Neural cell (in vitro differentiated cells): ENCODE measurements at regions not wholly inside any gene's neighbourhood (a gene's known extent, or its start where the extent isn't known, plus 50 kb on each side); places are given as distances from the start of the nearest gene placed in this dataset.

Experiments used
- EZH2 ChIP-seq: fragments of 200-600, 300-800 bp; shearing (Covaris generic), sonication (generic); IDR thresholded peaks from 2 replicates; pipeline ENCODE4 v1.6.1; 2014; ENCODE audit warnings: antibody characterized with exemption, low read length, borderline replicate concordance, mild to moderate bottlenecking; ENCODE audit not compliant: insufficient read depth, poor library complexity, severe bottlenecking
- POLR2AphosphoS5 ChIP-seq: IDR thresholded peaks from 2 replicates; pipeline ENCODE4 v1.6.1; 2012
- SMC3 ChIP-seq: fragments of 450-650 bp; conservative IDR thresholded peaks from 2 replicates; pipeline ENCODE4 v1.6.1; 2014; ENCODE audit warnings: antibody characterized with exemption, mild to moderate bottlenecking, moderate library complexity; ENCODE audit not compliant: poor library complexity
- TAF1 ChIP-seq: IDR thresholded peaks from 2 replicates; pipeline ENCODE4 v1.6.1; 2012; ENCODE audit warnings: low read depth
- TF ChIP-seq, protein P1 (sequence below): fragments of 450-650 bp; IDR thresholded peaks from 2 replicates; pipeline ENCODE4 v1.5.1; 2014; ENCODE audit warnings: antibody characterized with exemption, mild to moderate bottlenecking, moderate library complexity; ENCODE audit not compliant: poor library complexity, severe bottlenecking
- TF ChIP-seq, protein P2 (sequence below): IDR thresholded peaks from 2 replicates; pipeline ENCODE4 v1.6.1; 2012; ENCODE audit warnings: borderline replicate concordance

DNA sequence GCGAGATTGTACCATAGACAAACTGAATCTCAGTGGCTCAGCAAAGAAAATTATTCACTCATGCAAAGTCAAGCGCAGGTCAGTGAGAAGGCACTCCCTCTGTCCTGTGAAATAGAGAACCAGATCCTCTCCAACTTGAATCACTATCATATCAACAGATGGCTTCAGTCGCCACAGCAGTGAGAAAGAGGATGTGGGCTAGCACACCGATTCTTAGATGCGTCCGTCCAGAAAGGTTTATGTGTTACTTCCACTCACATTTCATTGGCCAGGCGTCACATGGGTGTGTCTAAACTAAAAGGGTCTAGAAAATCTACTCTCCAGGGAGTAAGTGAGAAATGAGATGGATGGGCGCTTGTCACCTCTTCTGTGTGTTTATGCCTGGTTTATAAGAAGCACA is 141.6 kb upstream of the KBTBD8 start:
- TF ChIP-seq, protein P1, sequence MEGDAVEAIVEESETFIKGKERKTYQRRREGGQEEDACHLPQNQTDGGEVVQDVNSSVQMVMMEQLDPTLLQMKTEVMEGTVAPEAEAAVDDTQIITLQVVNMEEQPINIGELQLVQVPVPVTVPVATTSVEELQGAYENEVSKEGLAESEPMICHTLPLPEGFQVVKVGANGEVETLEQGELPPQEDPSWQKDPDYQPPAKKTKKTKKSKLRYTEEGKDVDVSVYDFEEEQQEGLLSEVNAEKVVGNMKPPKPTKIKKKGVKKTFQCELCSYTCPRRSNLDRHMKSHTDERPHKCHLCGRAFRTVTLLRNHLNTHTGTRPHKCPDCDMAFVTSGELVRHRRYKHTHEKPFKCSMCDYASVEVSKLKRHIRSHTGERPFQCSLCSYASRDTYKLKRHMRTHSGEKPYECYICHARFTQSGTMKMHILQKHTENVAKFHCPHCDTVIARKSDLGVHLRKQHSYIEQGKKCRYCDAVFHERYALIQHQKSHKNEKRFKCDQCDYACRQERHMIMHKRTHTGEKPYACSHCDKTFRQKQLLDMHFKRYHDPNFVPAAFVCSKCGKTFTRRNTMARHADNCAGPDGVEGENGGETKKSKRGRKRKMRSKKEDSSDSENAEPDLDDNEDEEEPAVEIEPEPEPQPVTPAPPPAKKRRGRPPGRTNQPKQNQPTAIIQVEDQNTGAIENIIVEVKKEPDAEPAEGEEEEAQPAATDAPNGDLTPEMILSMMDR, result no peak
- TF ChIP-seq SMC3, result no peak
- TF ChIP-seq, protein P2, sequence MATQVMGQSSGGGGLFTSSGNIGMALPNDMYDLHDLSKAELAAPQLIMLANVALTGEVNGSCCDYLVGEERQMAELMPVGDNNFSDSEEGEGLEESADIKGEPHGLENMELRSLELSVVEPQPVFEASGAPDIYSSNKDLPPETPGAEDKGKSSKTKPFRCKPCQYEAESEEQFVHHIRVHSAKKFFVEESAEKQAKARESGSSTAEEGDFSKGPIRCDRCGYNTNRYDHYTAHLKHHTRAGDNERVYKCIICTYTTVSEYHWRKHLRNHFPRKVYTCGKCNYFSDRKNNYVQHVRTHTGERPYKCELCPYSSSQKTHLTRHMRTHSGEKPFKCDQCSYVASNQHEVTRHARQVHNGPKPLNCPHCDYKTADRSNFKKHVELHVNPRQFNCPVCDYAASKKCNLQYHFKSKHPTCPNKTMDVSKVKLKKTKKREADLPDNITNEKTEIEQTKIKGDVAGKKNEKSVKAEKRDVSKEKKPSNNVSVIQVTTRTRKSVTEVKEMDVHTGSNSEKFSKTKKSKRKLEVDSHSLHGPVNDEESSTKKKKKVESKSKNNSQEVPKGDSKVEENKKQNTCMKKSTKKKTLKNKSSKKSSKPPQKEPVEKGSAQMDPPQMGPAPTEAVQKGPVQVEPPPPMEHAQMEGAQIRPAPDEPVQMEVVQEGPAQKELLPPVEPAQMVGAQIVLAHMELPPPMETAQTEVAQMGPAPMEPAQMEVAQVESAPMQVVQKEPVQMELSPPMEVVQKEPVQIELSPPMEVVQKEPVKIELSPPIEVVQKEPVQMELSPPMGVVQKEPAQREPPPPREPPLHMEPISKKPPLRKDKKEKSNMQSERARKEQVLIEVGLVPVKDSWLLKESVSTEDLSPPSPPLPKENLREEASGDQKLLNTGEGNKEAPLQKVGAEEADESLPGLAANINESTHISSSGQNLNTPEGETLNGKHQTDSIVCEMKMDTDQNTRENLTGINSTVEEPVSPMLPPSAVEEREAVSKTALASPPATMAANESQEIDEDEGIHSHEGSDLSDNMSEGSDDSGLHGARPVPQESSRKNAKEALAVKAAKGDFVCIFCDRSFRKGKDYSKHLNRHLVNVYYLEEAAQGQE, result no peak
- TF ChIP-seq EZH2, result no peak
- no peak for TF ChIP-seq POLR2AphosphoS5
- no peak for TF ChIP-seq TAF1
